LNCAP (cell line): ENCODE measurements at regions not wholly inside any gene's neighbourhood (a gene's known extent, or its start where the extent isn't known, plus 50 kb on each side); places are given as distances from the start of the nearest gene placed in this dataset.

Experiments
- TF ChIP-seq, protein P1 (sequence below): fragments of 450-650 bp; IDR thresholded peaks from 2 replicates; pipeline ENCODE4 v1.5.1; 2017; ENCODE audit warnings: mild to moderate bottlenecking

DNA sequence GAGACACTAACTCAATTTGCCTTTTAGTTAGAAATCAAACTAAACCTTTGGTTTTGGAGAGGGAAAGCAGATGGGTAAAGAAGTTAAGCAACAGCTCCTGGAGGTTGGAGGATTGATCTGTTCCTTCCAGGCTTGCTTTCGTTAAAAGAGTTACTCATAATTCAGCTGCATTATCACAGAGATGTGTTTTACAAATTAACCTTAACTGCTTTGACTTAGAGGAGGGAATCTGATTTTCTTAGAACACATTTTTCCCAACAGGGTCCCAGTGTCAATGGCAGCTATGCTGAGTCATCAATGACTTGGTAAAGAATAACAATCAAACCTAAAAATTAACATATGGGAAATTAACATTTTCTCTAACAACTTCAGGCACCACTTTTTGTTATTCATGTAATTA is 113.4 kb downstream of the COPS8 start:
- TF ChIP-seq, protein P1, sequence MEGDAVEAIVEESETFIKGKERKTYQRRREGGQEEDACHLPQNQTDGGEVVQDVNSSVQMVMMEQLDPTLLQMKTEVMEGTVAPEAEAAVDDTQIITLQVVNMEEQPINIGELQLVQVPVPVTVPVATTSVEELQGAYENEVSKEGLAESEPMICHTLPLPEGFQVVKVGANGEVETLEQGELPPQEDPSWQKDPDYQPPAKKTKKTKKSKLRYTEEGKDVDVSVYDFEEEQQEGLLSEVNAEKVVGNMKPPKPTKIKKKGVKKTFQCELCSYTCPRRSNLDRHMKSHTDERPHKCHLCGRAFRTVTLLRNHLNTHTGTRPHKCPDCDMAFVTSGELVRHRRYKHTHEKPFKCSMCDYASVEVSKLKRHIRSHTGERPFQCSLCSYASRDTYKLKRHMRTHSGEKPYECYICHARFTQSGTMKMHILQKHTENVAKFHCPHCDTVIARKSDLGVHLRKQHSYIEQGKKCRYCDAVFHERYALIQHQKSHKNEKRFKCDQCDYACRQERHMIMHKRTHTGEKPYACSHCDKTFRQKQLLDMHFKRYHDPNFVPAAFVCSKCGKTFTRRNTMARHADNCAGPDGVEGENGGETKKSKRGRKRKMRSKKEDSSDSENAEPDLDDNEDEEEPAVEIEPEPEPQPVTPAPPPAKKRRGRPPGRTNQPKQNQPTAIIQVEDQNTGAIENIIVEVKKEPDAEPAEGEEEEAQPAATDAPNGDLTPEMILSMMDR: no peak

DNA sequence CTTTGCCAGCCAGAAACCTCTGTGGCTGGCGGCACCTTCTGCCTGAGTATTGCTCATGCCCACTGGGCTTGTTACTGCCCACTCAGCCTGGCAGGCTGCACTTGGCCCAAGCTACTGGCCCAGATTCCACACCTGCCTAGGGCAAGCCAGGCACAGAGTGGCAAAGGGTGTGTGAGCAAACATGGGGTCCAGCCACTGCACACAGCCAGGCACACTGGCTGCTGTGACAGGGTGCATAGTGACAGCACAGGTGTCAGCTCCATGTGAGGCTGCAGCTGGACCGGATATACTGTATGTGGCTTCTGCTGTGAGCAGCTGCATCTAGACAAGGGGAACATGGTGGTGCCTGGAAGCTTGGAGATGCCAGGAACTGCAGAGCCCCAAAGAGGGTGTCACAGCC is 113.9 kb downstream of the COPS8 start:
- TF ChIP-seq, protein P1: no peak

DNA sequence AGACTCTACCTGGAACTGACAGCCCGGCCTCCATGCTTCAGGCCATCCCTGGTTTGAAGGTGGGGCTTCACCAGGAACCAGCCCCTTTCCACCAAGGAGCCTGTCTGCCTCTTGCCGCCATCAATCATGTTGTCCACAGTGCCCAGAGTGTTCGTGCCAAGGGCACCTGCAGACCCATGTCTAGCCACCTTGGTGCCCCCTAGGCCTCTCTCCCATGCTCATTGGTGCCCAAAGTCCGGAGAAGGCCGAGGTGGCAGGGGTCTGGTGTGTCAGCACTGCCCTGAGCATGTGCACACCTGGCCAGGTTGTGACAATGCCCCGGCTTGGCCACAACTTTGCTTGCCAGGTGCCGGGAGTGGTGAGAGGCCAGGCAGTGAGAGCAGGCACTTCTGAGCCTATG is 114.8 kb downstream of the COPS8 start:
- TF ChIP-seq, protein P1: no peak

DNA sequence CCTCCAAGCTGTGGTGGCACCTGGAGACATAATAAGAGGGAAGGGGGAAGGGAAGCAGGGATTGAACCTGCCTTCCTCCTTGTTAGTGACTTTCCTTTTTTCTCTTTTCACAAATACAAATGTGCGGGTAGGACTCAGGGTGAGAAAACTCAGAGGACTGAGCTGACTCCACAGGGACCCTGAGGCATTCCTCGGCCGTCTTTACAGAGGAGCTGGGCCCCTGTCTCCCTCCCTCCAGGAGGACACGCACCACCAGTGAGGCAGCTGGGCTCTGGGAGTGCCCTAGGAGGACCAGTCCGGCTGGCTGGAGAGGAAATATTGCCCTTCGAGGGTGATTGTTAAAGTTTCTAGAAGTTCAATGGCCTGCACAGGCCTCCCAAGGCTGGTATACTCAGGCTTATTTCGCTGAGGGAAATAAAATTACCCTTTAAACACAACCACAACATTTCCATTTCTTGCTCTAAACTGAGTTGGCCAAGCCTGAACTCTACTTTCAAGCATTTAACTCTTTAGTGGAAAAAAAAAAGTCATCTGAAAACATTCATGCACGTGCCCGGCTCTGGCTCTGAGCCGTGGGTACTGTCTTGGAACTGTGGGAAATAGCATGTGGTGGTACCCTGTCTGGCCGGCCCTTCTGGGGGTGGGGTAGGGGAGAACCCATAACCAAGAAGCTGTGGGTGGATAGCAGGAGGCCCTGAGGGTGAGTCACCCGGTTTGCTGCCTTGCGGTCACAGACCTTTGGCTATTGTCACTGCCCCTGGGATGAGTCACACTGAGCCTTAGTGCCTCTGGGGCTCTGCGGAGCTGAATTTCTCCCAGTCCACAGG is 116.0 kb downstream of the COPS8 start:
- TF ChIP-seq, protein P1: no peak

DNA sequence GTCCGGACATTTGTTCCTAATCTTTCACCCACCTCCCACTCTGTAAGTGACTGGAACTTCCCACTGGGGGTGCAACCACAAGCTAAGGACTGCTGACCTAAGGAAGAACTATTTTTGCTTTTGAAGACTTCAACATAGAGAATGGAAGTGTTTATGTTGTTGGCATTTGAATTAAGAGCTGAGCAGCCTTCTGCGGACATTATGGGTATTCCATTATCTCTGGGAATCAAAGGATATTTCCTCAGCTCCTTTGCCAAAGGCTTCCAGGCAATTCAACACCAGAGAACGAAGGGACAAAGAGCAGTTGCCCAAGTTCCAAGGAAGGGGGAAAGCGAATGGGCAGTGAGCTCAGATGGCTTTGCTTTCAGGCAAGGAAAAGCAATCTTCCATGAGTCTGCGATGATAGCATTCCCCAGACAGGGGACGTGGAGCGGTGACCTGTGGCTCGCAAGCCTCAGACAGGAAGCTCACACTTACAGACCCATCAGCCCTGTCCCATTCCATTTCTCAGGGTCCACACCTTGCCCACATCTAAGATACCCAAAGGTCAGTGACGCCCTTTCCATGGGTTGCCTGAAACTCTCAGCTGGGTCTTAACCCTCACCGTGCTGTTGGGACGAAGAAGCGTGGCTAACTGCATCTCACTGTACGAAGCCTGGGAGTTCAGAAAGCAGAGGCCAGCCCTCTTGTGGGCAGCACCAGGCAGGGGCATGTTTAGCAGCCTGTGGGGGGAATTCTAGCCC is 116.8 kb downstream of the COPS8 start:
- TF ChIP-seq, protein P1: no peak

DNA sequence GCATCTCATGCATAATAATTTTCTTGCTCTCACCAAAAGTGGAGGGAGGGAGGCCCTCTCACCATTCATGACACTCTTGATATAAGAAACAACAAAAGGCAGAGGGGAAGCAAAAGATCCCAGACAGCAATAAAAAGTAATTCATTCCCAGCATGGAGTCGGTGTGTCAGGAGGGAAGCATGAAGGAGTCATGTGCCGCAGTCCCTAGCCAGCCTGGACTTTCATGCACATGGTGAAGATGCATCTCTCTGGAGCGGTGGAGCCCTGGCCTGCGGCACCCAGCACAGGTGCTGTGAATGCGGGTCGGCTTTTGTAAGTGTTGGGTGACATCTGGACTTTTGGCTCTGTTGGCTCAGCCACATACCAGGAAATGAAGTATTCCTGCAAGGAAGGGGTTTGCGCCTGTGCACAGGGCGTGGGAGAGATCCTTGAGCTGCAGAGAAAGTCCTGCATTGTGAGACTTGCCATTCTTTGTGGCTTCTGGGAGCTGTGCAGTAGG is 119.4 kb downstream of the COPS8 start:
- TF ChIP-seq, protein P1: no peak

DNA sequence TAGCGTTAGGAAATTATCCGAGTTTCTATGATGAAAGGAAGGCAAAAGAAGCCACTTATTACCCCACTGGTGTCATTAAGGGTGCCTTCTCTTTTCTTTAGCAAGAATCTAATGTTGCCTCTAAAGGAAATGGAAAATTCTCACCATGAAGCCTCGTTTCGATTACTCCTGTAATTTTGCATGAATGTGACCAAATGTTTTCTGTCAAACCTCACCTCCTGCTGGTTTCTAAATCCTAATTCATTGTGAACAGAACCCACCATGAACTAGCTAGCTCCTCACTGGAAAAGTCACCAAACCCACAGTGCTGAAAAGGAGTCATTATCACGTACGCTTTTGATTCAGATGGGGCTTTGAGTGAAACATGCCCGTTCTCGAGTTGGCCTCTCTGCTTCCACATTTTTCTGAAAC is 119.9 kb downstream of the COPS8 start:
- TF ChIP-seq, protein P1: no peak
